H1 (cell line): ENCODE measurements at regions not wholly inside any gene's neighbourhood (a gene's known extent, or its start where the extent isn't known, plus 50 kb on each side); places are given as distances from the start of the nearest gene placed in this dataset.

ENCODE experiments used
- CTCF ChIA-PET: fragments of 300-600 bp; sonication (Branson Sonifier 250); formaldehyde crosslinking; loops from one replicate; lab custom pipeline; 2021; ENCODE audit not compliant: partially characterized antibody; lab: Charles Lee
- POLR2A ChIA-PET: fragments of 300-600 bp; sonication (Branson Sonifier 250); formaldehyde crosslinking; loops from one replicate; lab custom pipeline; 2021; ENCODE audit warnings: inconsistent platforms; ENCODE audit not compliant: partially characterized antibody; lab: Charles Lee
- DNase-seq, 2 experiments: peaks; one replicate each; pipeline versions ENCODE4 v3.0.0 to v3.0.0-alpha.2; 2010 to 2022; ENCODE audit warnings: low spot score in 2 of 2, low read depth in 1 of 2, mixed read lengths in 1 of 2
- FAIRE-seq: peaks from 2 replicates; lab custom pipeline; 2011; peaks lifted over from hg19 to GRCh38; lab: Jason Lieb, UNC
- H2AFZ ChIP-seq: 2 replicates; pipeline ENCODE4 v1.8.1; 2012; ENCODE audit warnings: low read length, inconsistent platforms
- H2AK5ac ChIP-seq: 2 replicates; pipeline ENCODE4 v1.6.1; 2013; ENCODE audit warnings: low read depth, low read length
- H2BK120ac ChIP-seq: replicated peaks from 2 replicates; pipeline ENCODE3; 2013; ENCODE audit warnings: low read depth, low read length, inconsistent platforms
- H2BK12ac ChIP-seq: 2 replicates; pipeline ENCODE4 v1.6.1; 2013; ENCODE audit warnings: low read depth, low read length
- H2BK15ac ChIP-seq: 2 replicates; pipeline ENCODE4 v1.6.1; 2013; ENCODE audit warnings: low read length
- H2BK20ac ChIP-seq: 2 replicates; pipeline ENCODE4 v1.6.1; 2013; ENCODE audit warnings: low read length
- H2BK5ac ChIP-seq: 2 replicates; pipeline ENCODE4 v1.6.1; 2013; ENCODE audit warnings: low read depth, low read length
- H3K14ac ChIP-seq: 2 replicates; pipeline ENCODE4 v1.6.1; 2013; ENCODE audit warnings: inconsistent platforms; ENCODE audit not compliant: insufficient read length
- H3K18ac ChIP-seq: 2 replicates; pipeline ENCODE4 v1.6.1; 2013; ENCODE audit warnings: low read length; ENCODE audit errors: extremely low read depth
- H3K23ac ChIP-seq: 2 replicates; pipeline ENCODE4 v1.6.1; 2013; ENCODE audit warnings: inconsistent platforms; ENCODE audit not compliant: insufficient read length
- H3K23me2 ChIP-seq: 2 replicates; pipeline ENCODE4 v1.6.1; 2013; ENCODE audit warnings: low read depth, low read length
- H3K27ac ChIP-seq: 2 replicates; pipeline ENCODE4 v1.6.1; 2011; ENCODE audit warnings: low read depth, low read length, inconsistent platforms
- H3K27me3 ChIP-seq, 4 experiments: replicated peaks in 1 of 4; 1 replicate in 1 of 4; 2 replicates in 3 of 4; pipeline versions ENCODE4 v1.6.1 to v1.8.1; 2011 to 2013; ENCODE audit warnings: low read length in 3 of 4, mild to moderate bottlenecking in 3 of 4, inconsistent platforms in 2 of 4, mixed read lengths in 2 of 4, moderate library complexity in 1 of 4; ENCODE audit not compliant: control insufficient read depth in 3 of 4, insufficient read depth in 3 of 4; ENCODE audit errors: extremely low read depth in 1 of 4
- H3K36me3 ChIP-seq, 4 experiments: 2 replicates each; pipeline versions ENCODE4 v1.6.1 to v1.8.1; 2011 to 2013; ENCODE audit warnings: mild to moderate bottlenecking in 4 of 4, low read length in 3 of 4, moderate library complexity in 2 of 4, control low read depth in 1 of 4, inconsistent platforms in 1 of 4; ENCODE audit not compliant: insufficient read depth in 4 of 4, control insufficient read depth in 2 of 4
- H3K4ac ChIP-seq: replicated peaks from 2 replicates; pipeline ENCODE3; 2013; ENCODE audit warnings: low read length, low read depth, mixed read lengths, inconsistent platforms; ENCODE audit not compliant: insufficient read length
- H3K4me1 ChIP-seq, 4 experiments: replicated peaks in 1 of 4; 1 replicate in 1 of 4; 2 replicates in 3 of 4; pipeline versions ENCODE4 v1.6.1 to v1.8.1; 2011 to 2013; ENCODE audit warnings: low read length in 3 of 4, inconsistent platforms in 2 of 4, mixed read lengths in 1 of 4; ENCODE audit not compliant: insufficient read depth in 4 of 4, control insufficient read depth in 3 of 4
- H3K4me2 ChIP-seq, 2 experiments: 2 replicates each; pipeline versions ENCODE4 v1.6.1 to v1.8.1; 2011 to 2013; ENCODE audit warnings: low read depth in 2 of 2, low read length in 2 of 2, control low read depth in 1 of 2, inconsistent platforms in 1 of 2, mild to moderate bottlenecking in 1 of 2; ENCODE audit not compliant: insufficient read depth in 1 of 2
- H3K4me3 ChIP-seq, 4 experiments: fragments of 200-600, 300-600 bp in 1 of 4; sonication (generic), shearing (Covaris generic), sonication (Bioruptor Twin) in 1 of 4; 2 replicates each; pipeline versions ENCODE4 v1.5.1 to v1.8.1; 2011 to 2016; ENCODE audit warnings: low read length in 4 of 4, low read depth in 3 of 4, control low read depth in 2 of 4, inconsistent platforms in 2 of 4, mild to moderate bottlenecking in 2 of 4, mixed read lengths in 1 of 4, moderate library complexity in 1 of 4; ENCODE audit not compliant: insufficient read depth in 2 of 4; ENCODE audit errors: extremely low read depth in 1 of 4
- H3K56ac ChIP-seq: replicated peaks from 2 replicates; pipeline ENCODE3; 2013; ENCODE audit warnings: low read depth, mild to moderate bottlenecking, mixed read lengths, low read length, inconsistent platforms; ENCODE audit not compliant: insufficient read length
- H3K79me1 ChIP-seq: 2 replicates; pipeline ENCODE4 v1.6.1; 2013; ENCODE audit warnings: low read depth, low read length, control low read depth
- H3K79me2 ChIP-seq, 2 experiments: 2 replicates each; pipeline versions ENCODE4 v1.6.1 to v1.8.1; 2012 to 2013; ENCODE audit warnings: low read length in 2 of 2, mild to moderate bottlenecking in 2 of 2, inconsistent platforms in 1 of 2; ENCODE audit not compliant: insufficient read depth in 2 of 2, control insufficient read depth in 1 of 2
- H3K9ac ChIP-seq, 4 experiments: replicated peaks in 1 of 4; 1 replicate in 1 of 4; 2 replicates in 3 of 4; pipeline versions ENCODE4 v1.6.1 to v1.8.1; 2011 to 2013; ENCODE audit warnings: low read depth in 3 of 4, low read length in 3 of 4, control low read depth in 2 of 4, mild to moderate bottlenecking in 2 of 4, moderate library complexity in 2 of 4, inconsistent platforms in 1 of 4; ENCODE audit errors: extremely low read depth in 1 of 4
- H3K9me3 ChIP-seq, 2 experiments: 2 replicates each; pipeline versions ENCODE4 v1.6.1 to v1.8.1; 2012 to 2013; ENCODE audit warnings: mild to moderate bottlenecking in 2 of 2, moderate library complexity in 2 of 2, control low read depth in 1 of 2, inconsistent platforms in 1 of 2, low read depth in 1 of 2, low read length in 1 of 2, mixed read lengths in 1 of 2; ENCODE audit not compliant: insufficient read depth in 2 of 2
- H4K20me1 ChIP-seq, 2 experiments: replicated peaks in 1 of 2; 2 replicates each; pipeline versions ENCODE3 to v1.8.1; 2011 to 2013; ENCODE audit warnings: inconsistent platforms in 2 of 2, low read length in 2 of 2, mild to moderate bottlenecking in 1 of 2; ENCODE audit not compliant: insufficient read depth in 2 of 2, control insufficient read depth in 1 of 2
- H4K5ac ChIP-seq: 2 replicates; pipeline ENCODE4 v1.6.1; 2013; ENCODE audit warnings: low read length, low read depth, mixed read lengths, inconsistent platforms; ENCODE audit not compliant: insufficient read length
- H4K8ac ChIP-seq: 2 replicates; pipeline ENCODE4 v1.8.0; 2013; ENCODE audit warnings: mild to moderate bottlenecking, moderate library complexity, low read length, inconsistent platforms; ENCODE audit not compliant: insufficient read depth; ENCODE audit errors: extremely low read depth
- H4K91ac ChIP-seq: replicated peaks from 2 replicates; pipeline ENCODE3; 2013; ENCODE audit warnings: low read length, mixed read lengths, inconsistent platforms; ENCODE audit not compliant: insufficient read length
- ASH2L ChIP-seq: fragments of 200-600, 300-600 bp; sonication (generic); IDR thresholded peaks from one replicate; pipeline ENCODE4 v1.7.1; 2017; ENCODE audit warnings: low read length
- KDM4A ChIP-seq: IDR thresholded peaks from one replicate; pipeline ENCODE4 v1.7.1; 2012; ENCODE audit warnings: low read depth, mild to moderate bottlenecking, moderate library complexity, low read length, inconsistent platforms; ENCODE audit not compliant: severe bottlenecking
- SRF ChIP-seq: IDR thresholded peaks from 2 replicates; pipeline ENCODE4 v1.6.1; 2011; ENCODE audit warnings: mild to moderate bottlenecking, low read depth, low read length, moderate library complexity
- TCF12 ChIP-seq: IDR thresholded peaks from 2 replicates; pipeline ENCODE4 v1.6.1; 2011; ENCODE audit warnings: low read depth, mild to moderate bottlenecking, low read length
- WGBS, 2 experiments: shearing (Covaris generic) in 1 of 2; methylation state at CpG; one replicate each; pipeline versions ENCODE4 v1.1.6 to v1.1.7; 2013 to 2015; ENCODE audit warnings: low lambda C conversion rate in 2 of 2, mixed read lengths in 2 of 2, inconsistent platforms in 1 of 2, low coverage in 1 of 2, missing lambda C conversion rate in 1 of 2; ENCODE audit not compliant: insufficient replicate concordance in 2 of 2, insufficient coverage in 1 of 2, insufficient read length in 1 of 2; ENCODE audit errors: extremely low coverage in 1 of 2, missing lambda C conversion rate in 1 of 2; 5-methylcytosine and 5-hydroxymethylcytosine counted together
- TF ChIP-seq, protein P1 (sequence below): IDR thresholded peaks from 2 replicates; pipeline ENCODE4 v1.6.1; 2011; ENCODE audit warnings: low read depth, mild to moderate bottlenecking, low read length; ENCODE audit not compliant: insufficient read depth
- TF ChIP-seq, protein P2 (sequence below), 3 experiments: IDR thresholded peaks; 1 replicate in 2 of 3; 2 replicates in 1 of 3; pipeline versions ENCODE4 v1.5.1 to v1.6.1; 2011; ENCODE audit warnings: low read length in 3 of 3, mild to moderate bottlenecking in 3 of 3, inconsistent platforms in 2 of 3, low read depth in 1 of 3, moderate library complexity in 1 of 3; ENCODE audit not compliant: insufficient read depth in 1 of 3; ENCODE audit errors: control extremely low read depth in 1 of 3

DNA sequence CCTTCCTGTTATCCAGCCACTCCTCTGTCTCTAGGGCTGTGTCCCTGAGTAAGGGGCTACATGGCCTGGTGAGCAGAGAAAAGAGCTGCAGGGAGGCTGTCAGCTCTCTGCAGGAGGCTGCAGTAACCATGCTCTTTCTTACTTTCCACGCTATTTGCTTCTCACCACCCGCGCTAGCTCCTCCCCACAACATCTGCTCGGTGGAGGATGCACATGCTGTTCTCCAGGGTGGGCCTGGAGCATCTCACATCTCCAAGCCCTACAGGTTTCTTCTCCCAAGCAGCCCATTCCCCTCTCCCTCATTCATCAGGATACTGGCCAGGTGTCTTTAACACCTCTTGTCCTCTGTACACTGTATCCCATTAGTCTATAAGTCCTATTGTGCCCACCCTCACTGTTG lies 103.8 kb downstream of the IER5 start:
- Histone ChIP-seq H3K4me2 (no peak overlapping the region), H3K79me1 (no peaks in the 10 kb centered on the region), H2BK20ac (no peak overlapping the region), H3K9me3 (no peaks in the 10 kb centered on the region; a peak in 1 of 4 replicates), H3K27me3 (peaks cover 0 to 8% (median 4%) of the 10 kb centered on the region in 4 experiments; a peak in 2 of 7 replicates), H3K4me3 (no peak overlapping the region), H3K18ac (no peak overlapping the region), H3K4me1 (peaks cover 0 to 2% (median 0%) of the 10 kb centered on the region in 4 experiments; a peak in 1 of 7 replicates), H3K14ac (no peak overlapping the region), H2BK15ac (no peak overlapping the region), H4K20me1 (no peaks in the 10 kb centered on the region), H4K5ac (no peak overlapping the region), H2BK12ac (no peak overlapping the region), H3K36me3 (no peaks in the 10 kb centered on the region), H3K23me2 (no peaks in the 10 kb centered on the region), H2BK120ac (no peak overlapping the region), H3K27ac (no peak overlapping the region), H4K91ac (no peak overlapping the region), H3K4ac (no peak overlapping the region), H3K23ac (no peak overlapping the region), H3K9ac (no peak overlapping the region), H2AK5ac (no peak overlapping the region), H2BK5ac (no peak overlapping the region), H4K8ac (no peak overlapping the region; the same call in 1 of the 2 replicates), H3K79me2 (no peaks in the 10 kb centered on the region)
- DNase-seq: no peak
- CTCF ChIA-PET: interaction anchor here (1.2 to 6.6 kb wide), 14 partner anchors 11 to 862 kb away, joined by 3 to 91 read pairs (median 8); no protein-coding TSS in a partner anchor
- 90% methylated on average over 4 of the region's 4 CpGs; no CpG with 5 or more reads in 1 of the 2 experiments for WGBS, 2 experiments
- POLR2A ChIA-PET: interaction anchor here (0.6 kb wide), 1 partner anchor 145 kb away, joined by 4 read pairs; no protein-coding TSS in a partner anchor
- FAIRE-seq: no peak
- TF ChIP-seq KDM4A (no peak), SRF (no peak), ASH2L (no peak), TCF12 (no peak)
- TF ChIP-seq, protein P1, sequence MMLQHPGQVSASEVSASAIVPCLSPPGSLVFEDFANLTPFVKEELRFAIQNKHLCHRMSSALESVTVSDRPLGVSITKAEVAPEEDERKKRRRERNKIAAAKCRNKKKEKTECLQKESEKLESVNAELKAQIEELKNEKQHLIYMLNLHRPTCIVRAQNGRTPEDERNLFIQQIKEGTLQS: no peak
- TF ChIP-seq, protein P2, sequence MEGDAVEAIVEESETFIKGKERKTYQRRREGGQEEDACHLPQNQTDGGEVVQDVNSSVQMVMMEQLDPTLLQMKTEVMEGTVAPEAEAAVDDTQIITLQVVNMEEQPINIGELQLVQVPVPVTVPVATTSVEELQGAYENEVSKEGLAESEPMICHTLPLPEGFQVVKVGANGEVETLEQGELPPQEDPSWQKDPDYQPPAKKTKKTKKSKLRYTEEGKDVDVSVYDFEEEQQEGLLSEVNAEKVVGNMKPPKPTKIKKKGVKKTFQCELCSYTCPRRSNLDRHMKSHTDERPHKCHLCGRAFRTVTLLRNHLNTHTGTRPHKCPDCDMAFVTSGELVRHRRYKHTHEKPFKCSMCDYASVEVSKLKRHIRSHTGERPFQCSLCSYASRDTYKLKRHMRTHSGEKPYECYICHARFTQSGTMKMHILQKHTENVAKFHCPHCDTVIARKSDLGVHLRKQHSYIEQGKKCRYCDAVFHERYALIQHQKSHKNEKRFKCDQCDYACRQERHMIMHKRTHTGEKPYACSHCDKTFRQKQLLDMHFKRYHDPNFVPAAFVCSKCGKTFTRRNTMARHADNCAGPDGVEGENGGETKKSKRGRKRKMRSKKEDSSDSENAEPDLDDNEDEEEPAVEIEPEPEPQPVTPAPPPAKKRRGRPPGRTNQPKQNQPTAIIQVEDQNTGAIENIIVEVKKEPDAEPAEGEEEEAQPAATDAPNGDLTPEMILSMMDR (IDR thresholded peaks at IDR 0.05; ENCODE audit: control extremely low read depth in 1 of 3, insufficient read depth in 1 of 3, low read depth in 1 of 3, low read length in 3 of 3): no peak
- TF ChIP-seq, all 59 proteins: peak for 0
- H3K56ac ChIP-seq: no peak overlapping the region
- no peak overlapping the region for H2AFZ ChIP-seq
